ENCODE measurements at regions not wholly inside any gene's neighbourhood (a gene's known extent, or its start where the extent isn't known, plus 50 kb on each side); places are given as distances from the start of the nearest gene placed in this dataset.

DNA sequence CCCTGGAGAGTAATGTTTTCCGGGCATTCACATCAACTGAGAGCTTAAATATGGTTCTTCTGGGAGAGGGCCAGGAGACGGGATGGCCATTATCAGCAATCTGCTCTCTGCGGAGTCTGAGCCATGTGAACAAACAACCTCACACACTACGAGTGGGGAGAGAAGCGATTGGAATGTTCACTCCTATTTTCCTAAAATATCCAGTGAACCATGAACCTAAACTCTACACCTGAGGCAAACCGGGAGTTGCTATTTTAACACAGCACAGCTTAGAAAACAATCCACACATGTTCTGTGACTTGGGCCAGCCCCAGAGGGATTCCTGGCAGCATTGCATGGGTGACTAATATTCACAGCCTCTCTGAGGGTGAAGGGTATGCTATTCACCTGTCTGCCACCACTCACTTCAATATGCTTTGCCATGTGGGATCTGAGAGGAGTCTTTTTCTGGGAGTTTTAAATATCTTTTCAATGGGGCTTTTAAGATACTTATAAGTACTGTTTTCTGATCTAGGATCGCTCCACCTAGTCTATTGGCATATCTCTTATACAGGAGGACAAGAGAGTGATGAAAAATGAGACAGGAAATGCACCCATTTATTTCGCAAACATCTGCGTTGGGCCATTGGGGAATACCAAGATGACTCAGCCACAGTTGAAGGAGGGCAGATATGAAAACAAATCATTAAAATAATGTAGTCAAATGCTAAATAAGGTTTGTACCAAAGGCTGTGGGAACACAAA is 72.6 kb upstream of the SERP2 start:
- H3K79me1 ChIP-seq (ENCODE audit: insufficient read depth, low read depth, low read length, poor library complexity, severe bottlenecking): no peaks in the 10 kb centered on the region
- no peaks in the 10 kb centered on the region for H4K20me1 ChIP-seq (ENCODE audit: control insufficient read depth, insufficient read depth, insufficient read length)
- H2BK120ac ChIP-seq (ENCODE audit: low read depth, low read length, poor library complexity, severe bottlenecking): no peak overlapping the region
- no peak overlapping the region for H4K5ac ChIP-seq (ENCODE audit: insufficient read length, low read depth, low read length)
- WGBS (ENCODE audit: extremely low coverage, insufficient read length, low lambda C conversion rate): no CpG with 5 or more reads among the region's 9 CpGs
- no peak overlapping the region for H3K23ac ChIP-seq (ENCODE audit: insufficient read length, low read depth, low read length)
- no peak overlapping the region for H2BK15ac ChIP-seq (ENCODE audit: low read depth, low read length)
- no peak overlapping the region for H4K91ac ChIP-seq (ENCODE audit: insufficient read length, low read depth, low read length)
- Mint-ChIP-seq H3K27ac (no peak overlapping the region), H3K4me1 (peaks cover 20 to 26% of the 10 kb centered on the region in 2 experiments), H3K9me3 (no peaks in the 10 kb centered on the region), H3K36me3 (ENCODE audit: insufficient read depth in 1 of 3, low read depth in 3 of 3) (no peaks in the 10 kb centered on the region), H3K27me3 (ENCODE audit: low read depth) (peaks cover 56% of the 10 kb centered on the region), H3K4me3 (no peak overlapping the region)
- H3K23me2 ChIP-seq (ENCODE audit: insufficient read length, low read depth, low read length, poor library complexity, severe bottlenecking): peaks cover under 1% of the 10 kb centered on the region
- no peak overlapping the region for H3K4me2 ChIP-seq (ENCODE audit: insufficient read depth, insufficient read length, low read length)
- no peak overlapping the region for H2AFZ ChIP-seq (ENCODE audit: low read length)
- no peak overlapping the region for H3K9ac ChIP-seq (ENCODE audit: extremely low read depth, insufficient read length, low read length)
- no peak overlapping the region for H3K4ac ChIP-seq (ENCODE audit: low read depth, low read length)
- no peaks in the 10 kb centered on the region for H3K9me3 ChIP-seq (ENCODE audit: control insufficient read depth, low read depth, low read length)
- H2BK20ac ChIP-seq (ENCODE audit: low read depth, low read length, poor library complexity, severe bottlenecking): no peak overlapping the region
- no peak overlapping the region for H2BK12ac ChIP-seq (ENCODE audit: insufficient read length, low read depth, low read length)
- H3K79me2 ChIP-seq (ENCODE audit: insufficient read depth, low read length): no peaks in the 10 kb centered on the region
- H3K56ac ChIP-seq (ENCODE audit: insufficient read length, low read depth, low read length): no peak overlapping the region
- no peak for DNase-seq
- H4K8ac ChIP-seq (replicated peaks; ENCODE audit: insufficient read length, low read depth, low read length): no peak overlapping the region
- H3K4me1 ChIP-seq (ENCODE audit: insufficient read depth, low read length): peaks cover 6% of the 10 kb centered on the region; the same call in 1 of the 2 replicates
- H2AK5ac ChIP-seq (ENCODE audit: insufficient read length, low read length): no peak overlapping the region
- no peak overlapping the region for H3K27ac ChIP-seq (ENCODE audit: insufficient read length, low read depth, low read length)
- peaks cover 6% of the 10 kb centered on the region; the same call in 1 of the 2 replicates for H3K27me3 ChIP-seq (ENCODE audit: insufficient read depth, low read length)
- no peak overlapping the region for H2BK5ac ChIP-seq (ENCODE audit: insufficient read length, low read length)
- TF ChIP-seq, protein P1, sequence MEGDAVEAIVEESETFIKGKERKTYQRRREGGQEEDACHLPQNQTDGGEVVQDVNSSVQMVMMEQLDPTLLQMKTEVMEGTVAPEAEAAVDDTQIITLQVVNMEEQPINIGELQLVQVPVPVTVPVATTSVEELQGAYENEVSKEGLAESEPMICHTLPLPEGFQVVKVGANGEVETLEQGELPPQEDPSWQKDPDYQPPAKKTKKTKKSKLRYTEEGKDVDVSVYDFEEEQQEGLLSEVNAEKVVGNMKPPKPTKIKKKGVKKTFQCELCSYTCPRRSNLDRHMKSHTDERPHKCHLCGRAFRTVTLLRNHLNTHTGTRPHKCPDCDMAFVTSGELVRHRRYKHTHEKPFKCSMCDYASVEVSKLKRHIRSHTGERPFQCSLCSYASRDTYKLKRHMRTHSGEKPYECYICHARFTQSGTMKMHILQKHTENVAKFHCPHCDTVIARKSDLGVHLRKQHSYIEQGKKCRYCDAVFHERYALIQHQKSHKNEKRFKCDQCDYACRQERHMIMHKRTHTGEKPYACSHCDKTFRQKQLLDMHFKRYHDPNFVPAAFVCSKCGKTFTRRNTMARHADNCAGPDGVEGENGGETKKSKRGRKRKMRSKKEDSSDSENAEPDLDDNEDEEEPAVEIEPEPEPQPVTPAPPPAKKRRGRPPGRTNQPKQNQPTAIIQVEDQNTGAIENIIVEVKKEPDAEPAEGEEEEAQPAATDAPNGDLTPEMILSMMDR (conservative IDR thresholded peaks at IDR 0.05): no peak
- H3K14ac ChIP-seq (ENCODE audit: insufficient read depth, low read length): no peak overlapping the region
- no peak overlapping the region for H3K18ac ChIP-seq (ENCODE audit: insufficient read length, low read depth, low read length)
- H3T11ph ChIP-seq (ENCODE audit: low read length): no peak overlapping the region

Data from H9 (cell line).